DMS 273 treated with DMSO at 0.1 percent for 48 hours (cell line): ENCODE measurements at regions not wholly inside any gene's neighbourhood (a gene's known extent, or its start where the extent isn't known, plus 50 kb on each side); places are given as distances from the start of the nearest gene placed in this dataset.
"Not testable (repeated sequence)": the region's sequence is repeated elsewhere in the genome, so short reads cannot be mapped to it uniquely, and the experiment has no call there.

Experiments used
- DNase-seq: peaks from one replicate; lab custom pipeline; 2025; lab: John Stamatoyannopoulos, UW

DNA sequence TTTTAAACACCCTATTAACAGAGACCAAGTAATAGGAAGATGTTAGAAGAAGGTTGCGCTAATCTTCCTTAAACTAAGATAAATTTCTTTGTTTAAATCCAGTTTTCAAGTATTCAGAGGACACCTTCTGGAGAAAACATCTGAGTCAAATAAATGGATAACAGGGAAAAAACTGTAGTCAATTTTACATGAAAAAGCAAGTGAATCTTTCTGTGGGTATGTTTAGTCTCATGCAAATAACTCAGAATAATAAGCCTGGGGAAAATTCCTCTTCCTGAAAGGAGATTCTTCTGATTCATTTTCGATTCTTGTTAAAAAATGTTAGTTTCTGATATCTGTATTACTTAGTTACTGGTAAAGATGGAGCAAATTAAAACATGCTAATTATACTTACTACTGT lies 145.5 kb downstream of the CTH start:
- DNase-seq: no peak

DNA sequence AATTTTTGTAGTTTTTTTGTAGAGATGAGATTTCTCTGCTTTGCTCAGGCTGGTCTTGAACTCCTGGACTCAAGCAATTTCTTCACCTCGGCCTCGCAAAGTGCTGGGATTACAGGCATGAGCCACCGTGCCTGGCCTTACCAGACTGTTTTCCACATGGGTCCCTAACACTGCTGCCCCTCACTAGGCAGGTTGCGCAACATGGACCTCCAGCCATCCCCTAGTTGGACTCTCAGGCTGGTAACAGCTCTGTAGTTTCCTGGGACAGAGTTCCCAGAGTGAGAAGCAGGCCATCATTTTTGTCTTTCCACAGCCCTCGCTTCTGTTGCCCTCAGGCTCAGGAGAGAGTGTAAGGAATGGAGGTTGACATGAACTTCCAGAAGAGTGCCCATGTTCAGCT lies 156.1 kb downstream of the CTH start:
- no peak for DNase-seq

- DNase-seq: no peak
Measured at GRCh38 chr1:70571191-70571590, 160.1 kb downstream of the CTH start.

DNA sequence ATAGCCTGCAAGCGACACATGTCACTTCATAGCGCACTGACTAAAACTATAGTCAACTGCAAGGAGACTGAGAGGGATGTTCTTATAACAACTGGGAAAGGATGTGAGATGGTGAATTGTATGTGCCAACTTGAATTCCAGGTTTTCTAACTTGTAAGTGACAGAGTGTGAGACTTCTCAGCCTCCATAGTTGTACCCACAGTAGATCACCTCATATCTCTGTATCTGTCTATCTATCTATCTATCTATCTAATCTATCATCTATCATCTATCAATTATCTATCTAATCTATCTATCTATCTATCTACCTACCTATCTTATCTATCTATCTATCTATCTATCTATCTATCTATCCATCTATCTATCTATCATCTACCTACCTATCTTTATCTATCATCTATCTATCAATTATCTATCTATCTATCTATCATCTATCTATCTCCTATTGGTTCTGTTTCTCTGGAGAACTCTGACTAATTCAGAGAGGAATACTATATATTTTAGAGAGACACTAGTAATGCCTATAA lies 162.3 kb downstream of the CTH start:
- DNase-seq: no peak

DNA sequence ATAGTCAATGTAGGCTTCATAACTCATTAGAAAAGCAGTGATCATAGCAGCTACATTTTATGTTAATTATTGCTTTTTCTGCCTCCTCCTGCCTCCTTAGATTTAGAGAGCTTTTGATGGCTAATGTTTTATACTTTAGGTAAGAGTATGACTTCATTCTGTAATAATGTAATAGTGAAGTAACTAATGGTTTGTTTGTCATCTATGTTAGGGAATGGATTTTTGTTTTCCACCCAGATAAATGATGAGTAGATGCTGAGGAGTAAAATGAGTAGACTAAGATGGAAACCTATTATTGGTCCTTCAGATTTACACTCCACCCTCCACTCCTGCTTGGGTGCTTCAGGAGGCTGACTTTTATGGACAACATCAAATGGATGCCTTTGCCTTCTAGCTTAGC lies 170.6 kb downstream of the CTH start:
- no peak for DNase-seq

- DNase-seq: no peak
Measured at GRCh38 chr1:70583522-70583921, 172.5 kb downstream of the CTH start.

- DNase-seq: no peak
Measured at GRCh38 chr1:70586046-70586445, 175.0 kb downstream of the CTH start.

GRCh38 chr1:70587872-70588366 lies 176.9 kb downstream of the CTH start:
- DNase-seq: no peak

DNA sequence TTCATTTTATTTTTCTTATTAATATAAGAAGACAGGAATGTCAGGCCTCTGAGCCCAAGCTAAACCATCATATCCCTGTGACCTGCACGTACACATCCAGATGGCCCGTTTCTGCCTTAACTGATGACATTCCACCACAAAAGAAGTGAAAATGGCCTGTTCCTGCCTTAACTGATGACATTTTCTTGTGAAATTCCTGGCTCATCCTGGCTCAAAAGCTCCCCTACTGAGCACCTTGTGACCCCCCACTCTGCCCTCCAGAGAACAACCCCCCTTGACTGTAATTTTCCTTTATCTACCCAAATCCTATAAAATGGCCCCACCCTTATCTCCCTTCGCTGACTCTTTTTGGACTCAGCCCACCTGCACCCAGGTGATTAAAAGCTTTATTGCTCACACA lies 182.5 kb downstream of the CTH start:
- not testable (repeated sequence) for DNase-seq

DNA sequence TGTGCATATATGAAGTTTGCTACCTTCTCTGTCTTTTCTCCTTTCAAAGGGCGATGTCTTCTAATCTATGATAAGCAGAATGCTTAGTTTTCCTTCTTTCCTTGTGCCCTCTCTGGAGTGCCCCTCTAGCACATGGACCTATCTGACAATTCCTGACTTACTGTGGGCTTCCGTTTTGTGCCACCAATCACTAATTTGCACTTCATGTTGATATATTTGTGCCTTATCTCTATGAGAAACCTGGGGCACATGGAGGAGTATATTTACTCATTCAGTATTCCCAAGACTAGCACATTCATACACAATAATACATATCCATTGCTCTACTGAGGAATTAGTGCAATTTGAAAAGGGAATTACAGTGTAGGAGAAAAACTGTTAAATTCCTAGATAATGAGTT lies 197.7 kb downstream of the CTH start:
- no peak for DNase-seq

DNA sequence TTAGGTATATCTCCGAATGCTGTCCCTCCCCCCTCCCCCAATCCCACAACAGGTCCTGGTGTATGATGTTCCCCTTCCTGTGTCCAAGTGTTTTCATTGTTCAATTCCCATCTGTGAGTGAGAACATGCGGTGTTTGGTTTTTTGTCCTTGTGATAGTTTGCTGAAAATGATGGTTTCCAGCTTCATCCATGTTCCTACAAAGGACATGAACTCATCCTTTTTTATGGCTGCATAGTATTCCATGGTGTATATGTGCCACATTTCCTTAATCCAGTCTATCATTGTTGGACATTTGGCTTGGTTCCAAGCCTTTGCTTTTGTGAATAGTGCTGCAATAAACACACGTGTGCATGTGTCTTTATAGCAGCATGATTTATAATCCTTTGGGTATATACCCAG lies 199.1 kb downstream of the CTH start:
- DNase-seq: not testable (repeated sequence)

GRCh38 chr1:70616946-70617345 lies 205.9 kb downstream of the CTH start:
- DNase-seq: no peak

DNA sequence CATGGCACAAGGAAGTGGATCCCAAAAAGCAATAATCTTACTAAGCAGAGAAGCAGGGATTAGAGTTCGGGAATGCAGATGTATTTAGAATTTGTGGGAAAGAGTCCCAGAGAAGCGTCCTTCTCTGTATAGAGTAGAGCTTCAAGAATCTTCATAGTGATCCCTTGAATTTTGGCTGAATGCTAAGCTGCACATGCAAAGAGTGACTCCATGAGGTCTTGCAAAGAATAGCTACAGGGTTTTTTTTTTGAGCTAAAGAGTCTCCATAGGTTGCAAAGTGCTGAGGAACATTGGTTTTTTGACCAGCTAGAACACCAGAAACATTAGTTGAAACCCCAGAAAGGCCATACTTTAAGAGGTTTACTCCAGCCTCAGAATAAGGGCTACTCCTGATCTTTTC lies 206.7 kb downstream of the CTH start:
- DNase-seq: no peak

DNA sequence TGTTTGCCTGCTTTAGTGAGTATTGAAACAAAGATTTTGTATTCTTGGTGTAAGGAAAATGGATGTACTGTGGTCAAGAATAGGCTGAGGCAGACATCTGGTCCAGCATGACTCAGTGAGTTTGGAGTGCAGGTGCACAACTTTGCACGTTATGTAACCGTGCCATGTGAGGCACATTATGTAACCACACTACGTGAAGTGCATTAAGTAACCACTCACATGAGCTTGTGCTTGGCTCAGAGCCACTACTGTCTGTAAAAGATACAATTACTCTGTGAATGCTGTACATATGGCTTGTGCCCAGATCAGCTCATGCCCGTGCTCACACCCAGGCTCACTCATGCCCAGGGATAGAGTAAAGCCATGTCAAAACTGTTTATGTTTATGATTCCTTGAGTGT lies 216.8 kb downstream of the CTH start:
- no peak for DNase-seq

GRCh38 chr1:70628973-70629372 lies 217.9 kb downstream of the CTH start:
- DNase-seq: no peak

GRCh38 chr1:70633004-70633403 lies 221.9 kb downstream of the CTH start:
- no peak for DNase-seq

DNA sequence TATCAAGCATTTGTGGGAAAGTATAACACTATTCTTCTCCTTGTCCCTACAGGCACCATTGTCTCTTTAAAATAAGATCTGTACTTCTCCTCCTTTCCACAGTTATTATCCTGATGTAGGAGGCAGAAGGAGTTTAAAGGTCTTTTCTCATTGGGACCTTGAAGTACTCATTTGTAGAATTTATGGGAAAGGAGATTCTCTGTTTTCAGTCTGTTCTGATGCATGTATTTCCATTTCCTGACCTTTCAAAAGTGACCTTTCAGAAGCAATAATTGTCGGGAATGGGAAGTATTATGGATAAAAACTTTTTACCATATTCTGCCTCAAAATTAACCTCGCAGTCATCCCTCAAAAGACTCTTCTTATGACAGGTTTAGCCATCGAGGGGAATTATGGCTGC lies 224.8 kb downstream of the CTH start:
- no peak for DNase-seq

GRCh38 chr1:70641868-70642267 lies 230.8 kb downstream of the CTH start:
- DNase-seq: no peak

- DNase-seq: no peak
Measured at GRCh38 chr1:70656361-70656760, 245.3 kb downstream of the CTH start.

GRCh38 chr1:70659891-70660290 lies 248.8 kb downstream of the CTH start:
- no peak for DNase-seq

DNA sequence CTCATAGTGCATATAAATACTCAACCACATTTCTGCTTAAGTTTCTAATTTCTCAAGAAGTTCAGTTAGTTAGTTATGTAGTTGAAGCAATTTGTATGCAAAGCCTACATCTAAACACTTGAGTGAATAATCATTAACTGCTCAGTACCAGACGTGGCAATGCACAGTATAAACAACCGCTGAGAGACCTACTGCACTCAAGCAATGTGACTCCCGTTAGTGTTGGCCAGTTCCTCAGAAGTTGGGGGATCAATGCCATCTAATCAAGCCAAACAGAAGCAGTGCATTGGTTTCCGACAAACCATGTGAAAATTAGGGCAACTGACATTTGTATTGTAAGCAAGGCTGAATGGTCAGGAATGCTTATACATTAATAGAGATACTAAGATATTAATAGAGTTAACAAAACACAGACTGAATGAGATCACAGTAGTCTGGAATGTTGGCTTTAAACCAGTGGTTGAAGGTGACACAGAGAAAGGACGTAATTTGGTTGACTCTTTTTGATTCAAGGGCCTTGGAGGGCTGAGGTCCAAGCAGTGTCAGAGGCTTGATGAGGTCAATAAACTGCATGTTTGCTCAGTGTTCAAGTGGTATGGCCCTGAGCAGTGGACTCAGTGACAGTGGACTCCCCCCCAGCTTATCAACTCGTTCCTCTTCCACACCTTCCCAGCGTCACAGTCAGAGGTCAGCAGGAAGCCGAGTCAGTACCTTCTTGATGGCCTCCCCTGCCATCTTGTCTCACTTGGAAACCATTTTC lies 255.5 kb downstream of the CTH start:
- no peak for DNase-seq

- no peak for DNase-seq
Measured at GRCh38 chr1:70667494-70668170, 256.6 kb downstream of the CTH start.

- no peak for DNase-seq
Measured at GRCh38 chr1:70671006-70671405, 259.9 kb downstream of the CTH start.
